ENCODE measurements at regions not wholly inside any gene's neighbourhood (a gene's known extent, or its start where the extent isn't known, plus 50 kb on each side); places are given as distances from the start of the nearest gene placed in this dataset.

GRCh38 chr1:194347200-194347599 is 1160.8 kb upstream of the B3GALT2 start:
- no TSS peak for BruUV-seq (replicated peaks)
- H2AFZ ChIP-seq (ENCODE audit: control insufficient read depth, low read depth, low read length), result no peak overlapping the region
- no peak overlapping the region for H3K27ac ChIP-seq (ENCODE audit: control insufficient read depth, insufficient read depth)
- no peaks in the 10 kb centered on the region for H3K79me2 ChIP-seq (ENCODE audit: control insufficient read depth, insufficient read depth, low read length)
- DNase-seq (ENCODE audit: low read depth, low spot score), result no peak
- RAD21 ChIA-PET (ENCODE audit: unreplicated experiment), result no interaction called here
- POLR2A ChIA-PET, result no interaction called here
- no peak for TF ChIP-seq IRF5 (IDR thresholded peaks at IDR 0.05; ENCODE audit: borderline replicate concordance)
- no peak for TF ChIP-seq WRNIP1 (IDR thresholded peaks at IDR 0.05; ENCODE audit: borderline replicate concordance, low read depth, low read length)
- no peak for TF ChIP-seq REST (IDR thresholded peaks at IDR 0.05; ENCODE audit: low read depth, low read length)
- TF ChIP-seq RAD21 (IDR thresholded peaks at IDR 0.05; ENCODE audit: insufficient read depth, low read depth, low read length), result no peak
- TF ChIP-seq, protein P1, sequence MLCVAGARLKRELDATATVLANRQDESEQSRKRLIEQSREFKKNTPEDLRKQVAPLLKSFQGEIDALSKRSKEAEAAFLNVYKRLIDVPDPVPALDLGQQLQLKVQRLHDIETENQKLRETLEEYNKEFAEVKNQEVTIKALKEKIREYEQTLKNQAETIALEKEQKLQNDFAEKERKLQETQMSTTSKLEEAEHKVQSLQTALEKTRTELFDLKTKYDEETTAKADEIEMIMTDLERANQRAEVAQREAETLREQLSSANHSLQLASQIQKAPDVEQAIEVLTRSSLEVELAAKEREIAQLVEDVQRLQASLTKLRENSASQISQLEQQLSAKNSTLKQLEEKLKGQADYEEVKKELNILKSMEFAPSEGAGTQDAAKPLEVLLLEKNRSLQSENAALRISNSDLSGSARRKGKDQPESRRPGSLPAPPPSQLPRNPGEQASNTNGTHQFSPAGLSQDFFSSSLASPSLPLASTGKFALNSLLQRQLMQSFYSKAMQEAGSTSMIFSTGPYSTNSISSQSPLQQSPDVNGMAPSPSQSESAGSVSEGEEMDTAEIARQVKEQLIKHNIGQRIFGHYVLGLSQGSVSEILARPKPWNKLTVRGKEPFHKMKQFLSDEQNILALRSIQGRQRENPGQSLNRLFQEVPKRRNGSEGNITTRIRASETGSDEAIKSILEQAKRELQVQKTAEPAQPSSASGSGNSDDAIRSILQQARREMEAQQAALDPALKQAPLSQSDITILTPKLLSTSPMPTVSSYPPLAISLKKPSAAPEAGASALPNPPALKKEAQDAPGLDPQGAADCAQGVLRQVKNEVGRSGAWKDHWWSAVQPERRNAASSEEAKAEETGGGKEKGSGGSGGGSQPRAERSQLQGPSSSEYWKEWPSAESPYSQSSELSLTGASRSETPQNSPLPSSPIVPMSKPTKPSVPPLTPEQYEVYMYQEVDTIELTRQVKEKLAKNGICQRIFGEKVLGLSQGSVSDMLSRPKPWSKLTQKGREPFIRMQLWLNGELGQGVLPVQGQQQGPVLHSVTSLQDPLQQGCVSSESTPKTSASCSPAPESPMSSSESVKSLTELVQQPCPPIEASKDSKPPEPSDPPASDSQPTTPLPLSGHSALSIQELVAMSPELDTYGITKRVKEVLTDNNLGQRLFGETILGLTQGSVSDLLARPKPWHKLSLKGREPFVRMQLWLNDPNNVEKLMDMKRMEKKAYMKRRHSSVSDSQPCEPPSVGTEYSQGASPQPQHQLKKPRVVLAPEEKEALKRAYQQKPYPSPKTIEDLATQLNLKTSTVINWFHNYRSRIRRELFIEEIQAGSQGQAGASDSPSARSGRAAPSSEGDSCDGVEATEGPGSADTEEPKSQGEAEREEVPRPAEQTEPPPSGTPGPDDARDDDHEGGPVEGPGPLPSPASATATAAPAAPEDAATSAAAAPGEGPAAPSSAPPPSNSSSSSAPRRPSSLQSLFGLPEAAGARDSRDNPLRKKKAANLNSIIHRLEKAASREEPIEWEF (IDR thresholded peaks at IDR 0.05; ENCODE audit: insufficient replicate concordance, low read depth, low read length), result no peak
- TF ChIP-seq NR2F1 (conservative IDR thresholded peaks at IDR 0.05), result no peak
- no peak for TF ChIP-seq NFXL1 (IDR thresholded peaks at IDR 0.05; ENCODE audit: borderline replicate concordance)
- no peak for TF ChIP-seq SUZ12 (IDR thresholded peaks at IDR 0.05; ENCODE audit: unreplicated experiment)
- TF ChIP-seq BHLHE40 (IDR thresholded peaks at IDR 0.05; ENCODE audit: borderline replicate concordance in 1 of 2, low read depth in 2 of 2, low read length in 1 of 2), result no peak
- no peak for TF ChIP-seq KDM1A (IDR thresholded peaks at IDR 0.05; ENCODE audit: borderline replicate concordance)
- no peak for TF ChIP-seq YY1 (IDR thresholded peaks at IDR 0.05; ENCODE audit: low read depth, low read length)
- ATAC-seq, result no peak
- no peaks in the 10 kb centered on the region for H4K20me1 ChIP-seq (ENCODE audit: control insufficient read depth, insufficient read depth)
- no peaks in the 10 kb centered on the region for H3K4me1 ChIP-seq (ENCODE audit: control insufficient read depth, insufficient read depth, low read length)
- SMC1A ChIA-PET (ENCODE audit: uncharacterized antibody, unreplicated experiment), result no interaction called here
- no peaks in the 10 kb centered on the region for H3K36me3 ChIP-seq (ENCODE audit: control insufficient read depth in 2 of 2, insufficient read depth in 2 of 2, low read length in 1 of 2)
- CTCF ChIA-PET, result no interaction called here
- intact Hi-C loops (cut with micrococcal nuclease; ENCODE audit: unreplicated experiment) (no loop called here), in situ Hi-C loops (cut with MboI) (no loop called here)
- no peaks in the 10 kb centered on the region for H3K27me3 ChIP-seq (replicated peaks in 1 of 2; ENCODE audit: control insufficient read depth in 2 of 2, insufficient read depth in 2 of 2, low read length in 1 of 2)
- H3K4me3 ChIP-seq, result no peak overlapping the region
- no peak overlapping the region for H3K4me2 ChIP-seq (ENCODE audit: control insufficient read depth, insufficient read depth)
- H3K9ac ChIP-seq (ENCODE audit: control insufficient read depth, insufficient read depth, low read length), result no peak overlapping the region
- FAIRE-seq, result no peak
- 38% methylated on average over 2 of the region's 2 CpGs for WGBS (ENCODE audit: insufficient coverage, insufficient replicate concordance, low lambda C conversion rate, missing lambda C conversion rate)
- H3K9me3 ChIP-seq (replicated peaks; ENCODE audit: control insufficient read depth, insufficient read depth, low read length), result no peaks in the 10 kb centered on the region
